ENCODE measurements at regions not wholly inside any gene's neighbourhood (a gene's known extent, or its start where the extent isn't known, plus 50 kb on each side); places are given as distances from the start of the nearest gene placed in this dataset.

DNA sequence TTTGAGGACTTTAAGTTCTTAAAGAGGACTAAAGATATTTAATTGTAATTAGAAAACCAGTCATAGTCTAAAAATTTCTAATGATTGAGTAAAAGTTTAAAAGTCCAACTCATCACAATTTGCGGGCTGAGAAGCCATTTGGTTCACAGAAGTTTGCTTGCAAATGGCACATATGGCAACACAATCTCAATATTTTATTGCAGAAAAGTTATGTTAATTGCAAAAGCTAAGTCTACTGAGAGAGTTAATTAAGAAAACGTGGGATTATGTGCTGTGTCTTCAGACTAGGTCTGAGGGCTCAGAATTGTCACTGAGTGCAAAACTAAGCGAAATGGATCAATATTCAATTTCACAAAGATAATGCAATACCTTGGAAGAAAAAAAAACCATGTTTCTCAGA is 289.7 kb downstream of the PYDC2 start:
- DNase-seq, result no peak
- no peaks in the 10 kb centered on the region for H3K4me1 ChIP-seq
- TF ChIP-seq POLR2A (IDR thresholded peaks at IDR 0.05) (no peak), POLR2AphosphoS5 (IDR thresholded peaks at IDR 0.05) (no peak), EP300 (IDR thresholded peaks at IDR 0.05; ENCODE audit: low read depth) (no peak)
- TF ChIP-seq, protein P1, sequence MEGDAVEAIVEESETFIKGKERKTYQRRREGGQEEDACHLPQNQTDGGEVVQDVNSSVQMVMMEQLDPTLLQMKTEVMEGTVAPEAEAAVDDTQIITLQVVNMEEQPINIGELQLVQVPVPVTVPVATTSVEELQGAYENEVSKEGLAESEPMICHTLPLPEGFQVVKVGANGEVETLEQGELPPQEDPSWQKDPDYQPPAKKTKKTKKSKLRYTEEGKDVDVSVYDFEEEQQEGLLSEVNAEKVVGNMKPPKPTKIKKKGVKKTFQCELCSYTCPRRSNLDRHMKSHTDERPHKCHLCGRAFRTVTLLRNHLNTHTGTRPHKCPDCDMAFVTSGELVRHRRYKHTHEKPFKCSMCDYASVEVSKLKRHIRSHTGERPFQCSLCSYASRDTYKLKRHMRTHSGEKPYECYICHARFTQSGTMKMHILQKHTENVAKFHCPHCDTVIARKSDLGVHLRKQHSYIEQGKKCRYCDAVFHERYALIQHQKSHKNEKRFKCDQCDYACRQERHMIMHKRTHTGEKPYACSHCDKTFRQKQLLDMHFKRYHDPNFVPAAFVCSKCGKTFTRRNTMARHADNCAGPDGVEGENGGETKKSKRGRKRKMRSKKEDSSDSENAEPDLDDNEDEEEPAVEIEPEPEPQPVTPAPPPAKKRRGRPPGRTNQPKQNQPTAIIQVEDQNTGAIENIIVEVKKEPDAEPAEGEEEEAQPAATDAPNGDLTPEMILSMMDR (IDR thresholded peaks at IDR 0.05), result no peak
- no peak overlapping the region for H3K27ac ChIP-seq
- no peaks in the 10 kb centered on the region for H3K27me3 ChIP-seq
- in situ Hi-C loops (cut with MboI; ENCODE audit: low pct_ligation_motif_present in 1 of 4, low pct_unique_long_range_greater_than_20kb in 1 of 4, low sequenced_read_pairs in 3 of 4) (no loop called here), intact Hi-C loops (cut with DNase I; ENCODE audit: low total_unique reads) (no loop called here)
- WGBS, 2 donors (ENCODE audit: low coverage in 1 of 2), result 70 to 75% methylated on average over 3 of the region's 3 CpGs
- H3K9me3 ChIP-seq, result no peaks in the 10 kb centered on the region
- no peaks in the 10 kb centered on the region for H3K36me3 ChIP-seq
- H3K4me3 ChIP-seq, result no peak overlapping the region

GRCh38 chr3:191753196-191753595 is 292.2 kb downstream of the PYDC2 start:
- 81 to 85% methylated on average over 3 of the region's 3 CpGs for WGBS, 2 donors (ENCODE audit: low coverage in 1 of 2)
- Histone ChIP-seq H3K4me1 (no peaks in the 10 kb centered on the region), H3K36me3 (no peaks in the 10 kb centered on the region), H3K9me3 (no peaks in the 10 kb centered on the region), H3K27ac (no peak overlapping the region), H3K4me3 (no peak overlapping the region), H3K27me3 (no peaks in the 10 kb centered on the region)
- no peak for DNase-seq
- in situ Hi-C loops (cut with MboI; ENCODE audit: low pct_ligation_motif_present in 1 of 4, low pct_unique_long_range_greater_than_20kb in 1 of 4, low sequenced_read_pairs in 3 of 4) (no loop called here), intact Hi-C loops (cut with DNase I; ENCODE audit: low total_unique reads) (no loop called here)
- TF ChIP-seq POLR2AphosphoS5 (IDR thresholded peaks at IDR 0.05), result no peak
- TF ChIP-seq, protein P1 (IDR thresholded peaks at IDR 0.05), result no peak
- no peak for TF ChIP-seq POLR2A (IDR thresholded peaks at IDR 0.05)
- no peak for TF ChIP-seq EP300 (IDR thresholded peaks at IDR 0.05; ENCODE audit: low read depth)

DNA sequence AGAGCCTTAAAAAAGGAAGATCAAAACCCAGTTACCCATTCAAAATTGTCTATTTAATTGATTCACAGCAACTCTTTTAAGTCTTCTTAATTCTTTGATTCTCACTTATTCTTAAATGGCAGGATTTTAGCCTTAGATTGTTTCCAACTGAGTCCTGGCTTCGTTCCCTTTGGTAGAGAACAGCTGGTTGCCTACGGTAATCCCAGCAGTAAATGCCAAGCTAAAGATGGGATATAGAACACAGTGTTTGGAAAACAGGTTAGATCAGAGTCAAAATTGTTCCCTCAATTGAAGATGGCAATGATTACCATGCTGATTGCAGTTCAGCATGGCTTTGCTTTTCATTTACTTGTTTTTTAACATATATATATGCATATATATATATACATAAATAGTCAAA is 300.9 kb downstream of the PYDC2 start:
- intact Hi-C loops (cut with DNase I; ENCODE audit: low total_unique reads), result no loop called here
- Histone ChIP-seq H3K4me1 (no peaks in the 10 kb centered on the region), H3K27me3 (no peaks in the 10 kb centered on the region), H3K27ac (no peak overlapping the region), H3K36me3 (no peaks in the 10 kb centered on the region), H3K9me3 (no peaks in the 10 kb centered on the region), H3K4me3 (no peak overlapping the region)
- TF ChIP-seq EP300 (IDR thresholded peaks at IDR 0.05; ENCODE audit: low read depth) (no peak), POLR2AphosphoS5 (IDR thresholded peaks at IDR 0.05) (no peak), POLR2A (IDR thresholded peaks at IDR 0.05) (no peak)
- TF ChIP-seq, protein P1 (IDR thresholded peaks at IDR 0.05), result no peak
- 30 to 37% methylated on average over 2 of the region's 2 CpGs for WGBS, 2 donors (ENCODE audit: low coverage in 1 of 2)
- no peak for DNase-seq
- in situ Hi-C loops (cut with MboI; ENCODE audit: low pct_ligation_motif_present in 1 of 4, low pct_unique_long_range_greater_than_20kb in 1 of 4, low sequenced_read_pairs in 3 of 4), result no loop called here

GRCh38 chr3:191762323-191762960 is 301.5 kb downstream of the PYDC2 start:
- no peaks in the 10 kb centered on the region for H3K9me3 ChIP-seq
- intact Hi-C loops (cut with DNase I; ENCODE audit: low total_unique reads), result no loop called here
- in situ Hi-C loops (cut with MboI; ENCODE audit: low pct_ligation_motif_present in 1 of 4, low pct_unique_long_range_greater_than_20kb in 1 of 4, low sequenced_read_pairs in 3 of 4), result no loop called here
- H3K27ac ChIP-seq, result no peak overlapping the region
- H3K4me3 ChIP-seq, result no peak overlapping the region
- no peaks in the 10 kb centered on the region for H3K27me3 ChIP-seq
- TF ChIP-seq POLR2A (IDR thresholded peaks at IDR 0.05) (no peak), EP300 (IDR thresholded peaks at IDR 0.05; ENCODE audit: low read depth) (no peak), POLR2AphosphoS5 (IDR thresholded peaks at IDR 0.05) (no peak)
- TF ChIP-seq, protein P1 (IDR thresholded peaks at IDR 0.05), result no peak
- 34 to 39% methylated on average over 5 of the region's 5 CpGs for WGBS, 2 donors (ENCODE audit: low coverage in 1 of 2)
- DNase-seq, result no peak
- H3K36me3 ChIP-seq, result no peaks in the 10 kb centered on the region
- no peaks in the 10 kb centered on the region for H3K4me1 ChIP-seq

Data from transverse colon (tissue), 4 donors.